EH (cell line): ENCODE measurements at regions not wholly inside any gene's neighbourhood (a gene's known extent, or its start where the extent isn't known, plus 50 kb on each side); places are given as distances from the start of the nearest gene placed in this dataset.

Experiments used
- DNase-seq: peaks from one replicate; pipeline ENCODE4 v3.0.0-alpha.2; 2015; ENCODE audit warnings: low read depth

DNA sequence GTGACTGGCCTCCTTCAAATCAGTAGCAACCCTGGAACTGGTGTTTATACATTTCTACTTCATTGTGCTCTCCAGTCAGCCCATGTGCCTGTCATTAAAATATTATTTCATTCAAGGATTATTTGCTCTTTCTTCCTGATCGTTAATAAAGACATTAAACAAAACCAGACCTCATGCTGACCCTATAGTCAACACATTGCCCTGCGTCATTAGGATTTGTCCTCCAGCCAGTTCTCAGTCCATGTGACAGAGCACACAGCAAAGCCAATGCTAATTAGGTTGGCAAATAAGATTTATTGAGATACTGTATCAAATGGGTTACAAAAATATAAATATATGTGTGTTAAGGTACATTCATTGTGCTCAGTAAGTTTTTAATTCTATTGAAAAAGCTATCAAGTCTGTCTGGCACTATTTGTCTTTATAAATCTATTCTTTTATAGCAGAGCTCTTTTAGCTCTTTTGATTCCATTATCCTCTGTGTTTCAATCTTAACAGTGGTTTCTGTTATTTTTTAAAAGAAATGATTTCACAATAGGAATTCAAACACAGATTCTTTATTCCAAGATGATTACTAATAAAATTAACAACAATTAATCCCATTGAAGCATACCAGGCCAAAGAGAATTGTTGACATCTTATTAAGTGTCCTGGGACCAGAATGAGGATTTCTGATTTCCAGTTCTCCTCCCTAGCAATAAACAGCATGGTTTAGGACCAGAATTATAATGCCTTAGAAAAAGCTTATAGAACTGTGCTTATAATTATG, 209.4 kb upstream of the RGMB start:
- DNase-seq: no peak

DNA sequence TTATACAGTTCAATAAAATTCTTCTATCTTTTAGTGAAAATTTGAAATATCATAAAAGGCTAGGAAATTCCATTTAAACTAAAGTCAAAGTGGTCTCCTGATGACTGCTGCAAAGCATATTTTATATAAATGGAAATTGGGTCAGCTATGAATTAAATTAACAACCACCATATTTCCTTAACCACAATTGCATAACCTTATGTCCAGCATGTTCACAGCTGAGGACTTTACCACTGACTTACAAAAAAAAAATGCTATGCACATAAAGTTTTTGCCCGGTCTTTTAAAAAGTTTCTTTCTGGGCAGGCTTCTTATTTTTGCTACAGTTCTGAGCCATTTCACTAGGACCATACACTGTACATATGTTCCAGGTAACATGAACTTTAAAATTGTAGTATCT, 208.6 kb upstream of the RGMB start:
- peak; percentile 57 for DNase-seq

DNA sequence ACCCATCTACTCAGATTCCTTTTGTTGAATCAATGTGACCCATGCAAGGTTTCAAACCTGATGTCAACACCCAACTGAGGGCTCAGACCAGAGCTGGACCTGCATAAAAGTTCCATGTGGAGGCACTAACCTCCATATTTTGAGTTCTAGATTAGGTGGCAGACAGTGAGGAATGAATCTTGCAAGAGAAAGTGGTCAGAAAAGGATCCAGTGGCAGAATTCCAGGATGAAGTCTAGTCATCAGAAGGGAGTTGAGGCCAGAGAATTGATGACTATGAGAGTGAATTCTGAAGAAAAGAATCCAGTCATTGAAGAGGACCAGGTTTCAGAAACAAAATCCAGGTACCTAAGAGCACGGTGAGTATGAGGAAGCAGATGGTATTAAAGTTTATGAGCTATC, 205.1 kb upstream of the RGMB start:
- peak; percentile 60 for DNase-seq

DNA sequence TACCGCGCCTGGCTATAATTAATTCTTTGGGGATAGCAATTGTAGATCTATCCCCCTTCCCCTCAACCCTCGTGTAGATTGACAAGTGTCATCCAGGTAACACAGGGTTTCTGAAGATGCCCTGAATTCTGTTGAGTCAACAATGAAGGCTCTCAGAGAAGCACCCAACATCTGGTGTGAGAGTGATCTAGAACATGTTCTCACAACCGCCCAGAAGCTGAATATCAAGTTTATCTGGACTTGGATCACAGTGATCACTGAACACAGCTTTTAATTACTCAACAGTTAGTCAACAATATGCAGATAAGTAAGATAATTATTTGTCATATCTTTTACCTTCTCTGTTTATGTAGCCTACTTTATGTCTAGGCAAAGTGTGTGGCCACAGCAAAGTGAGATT, 204.2 kb upstream of the RGMB start:
- no peak for DNase-seq

DNA sequence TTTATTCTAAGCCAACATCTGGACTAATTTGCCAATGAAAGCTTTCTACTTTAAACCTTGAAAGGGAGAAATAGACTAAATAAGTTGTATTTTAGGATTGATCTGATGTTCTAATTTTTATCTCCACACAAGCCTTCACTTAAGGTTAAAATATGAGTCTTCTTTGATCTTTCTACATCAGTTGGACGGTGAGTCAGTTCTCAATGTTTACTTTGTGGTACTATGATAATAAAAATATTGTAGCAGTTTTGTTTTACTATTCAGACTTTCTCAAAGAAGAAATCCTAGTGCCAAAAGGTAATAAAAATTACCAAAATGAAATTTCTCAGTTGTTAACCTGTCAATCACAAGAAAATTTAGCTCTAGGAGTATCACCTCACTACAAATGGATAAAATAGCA, 203.5 kb upstream of the RGMB start:
- peak; percentile 69 for DNase-seq

DNA sequence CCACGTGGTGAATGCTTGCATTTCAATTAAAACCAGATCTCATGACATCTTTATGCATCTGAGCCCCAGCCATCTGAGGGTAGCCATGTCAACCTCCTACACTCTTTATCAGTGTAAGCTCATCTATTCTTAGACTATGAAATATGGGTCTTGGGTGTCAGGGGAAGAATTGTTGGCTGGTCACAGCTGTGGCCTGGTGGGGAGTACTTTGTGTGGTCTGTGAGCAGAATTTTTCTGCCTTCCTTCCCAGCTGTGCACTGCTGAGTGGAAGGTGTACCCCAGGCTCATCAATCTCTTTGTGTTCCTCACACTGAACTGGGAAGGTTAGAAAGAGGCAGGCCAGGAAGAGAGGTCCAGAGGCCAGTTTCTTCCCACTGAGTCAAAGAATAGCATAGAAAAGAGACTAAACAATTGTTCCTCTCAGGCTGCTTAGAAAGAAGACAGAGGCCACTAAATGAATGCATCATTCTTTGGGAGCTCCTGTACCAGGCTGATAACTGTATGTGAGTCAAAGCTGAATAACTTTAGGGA, 202.7 kb upstream of the RGMB start:
- peak; percentile 55 for DNase-seq

DNA sequence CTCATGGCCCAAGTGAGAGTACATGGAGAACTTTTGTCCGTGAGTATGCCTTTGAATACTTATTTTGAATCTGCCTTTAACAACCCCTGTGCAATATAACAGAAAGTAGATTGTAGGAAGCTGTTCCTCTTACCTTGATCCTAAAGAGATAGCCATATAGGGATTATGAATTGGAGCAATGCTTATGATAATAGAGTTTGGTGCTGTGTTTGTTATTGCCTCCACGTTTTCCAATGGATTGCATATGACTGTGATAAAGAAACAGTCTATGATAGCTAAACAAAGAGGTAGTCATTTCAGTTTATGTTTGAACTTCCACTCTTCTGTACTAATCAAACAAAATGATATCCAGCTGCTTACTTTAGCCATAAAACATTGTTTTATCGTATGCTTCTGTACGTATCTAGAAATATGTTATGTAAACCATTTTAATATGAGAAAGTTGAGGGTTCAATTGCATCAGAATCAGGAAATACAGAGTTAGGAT, 199.6 kb upstream of the RGMB start:
- DNase-seq: no peak

DNA sequence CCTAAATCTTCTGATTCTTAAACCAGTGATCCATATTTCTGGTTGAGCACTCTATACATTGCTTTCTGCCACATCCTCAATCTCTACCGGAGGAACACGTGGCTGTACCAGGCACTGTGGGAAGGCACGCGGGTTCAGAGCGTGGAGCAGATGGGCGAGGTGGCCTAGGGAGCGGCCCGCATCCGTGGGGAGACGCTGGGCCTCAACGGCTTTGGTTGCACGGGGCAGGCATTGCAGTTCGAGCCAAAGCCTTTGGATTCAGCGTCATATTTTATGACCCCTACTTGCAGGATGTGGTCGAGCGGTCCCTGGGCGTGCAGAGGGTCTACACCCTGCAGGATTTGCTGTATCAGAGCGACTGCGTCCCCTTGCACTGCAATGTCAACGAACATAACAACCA, 197.2 kb upstream of the RGMB start:
- DNase-seq: no peak

DNA sequence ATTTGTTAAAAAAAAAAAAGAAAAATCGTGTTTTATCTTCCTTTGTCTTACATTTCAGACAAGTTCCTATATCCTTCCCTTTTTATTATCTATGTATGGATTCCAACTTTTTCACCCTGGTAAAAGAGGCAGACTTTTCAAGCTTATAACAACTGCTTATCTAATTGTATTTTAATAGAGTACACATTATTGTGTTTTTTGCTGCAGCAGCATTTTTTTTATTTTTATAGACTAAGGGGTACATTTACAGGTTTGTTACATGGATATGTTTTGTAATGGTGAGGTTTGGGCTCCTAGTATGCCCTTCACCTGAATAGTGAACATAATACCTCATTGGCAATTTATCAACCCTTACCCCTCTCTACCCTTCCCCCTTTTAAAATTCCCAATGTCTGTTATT, 195.0 kb upstream of the RGMB start:
- DNase-seq: no peak

DNA sequence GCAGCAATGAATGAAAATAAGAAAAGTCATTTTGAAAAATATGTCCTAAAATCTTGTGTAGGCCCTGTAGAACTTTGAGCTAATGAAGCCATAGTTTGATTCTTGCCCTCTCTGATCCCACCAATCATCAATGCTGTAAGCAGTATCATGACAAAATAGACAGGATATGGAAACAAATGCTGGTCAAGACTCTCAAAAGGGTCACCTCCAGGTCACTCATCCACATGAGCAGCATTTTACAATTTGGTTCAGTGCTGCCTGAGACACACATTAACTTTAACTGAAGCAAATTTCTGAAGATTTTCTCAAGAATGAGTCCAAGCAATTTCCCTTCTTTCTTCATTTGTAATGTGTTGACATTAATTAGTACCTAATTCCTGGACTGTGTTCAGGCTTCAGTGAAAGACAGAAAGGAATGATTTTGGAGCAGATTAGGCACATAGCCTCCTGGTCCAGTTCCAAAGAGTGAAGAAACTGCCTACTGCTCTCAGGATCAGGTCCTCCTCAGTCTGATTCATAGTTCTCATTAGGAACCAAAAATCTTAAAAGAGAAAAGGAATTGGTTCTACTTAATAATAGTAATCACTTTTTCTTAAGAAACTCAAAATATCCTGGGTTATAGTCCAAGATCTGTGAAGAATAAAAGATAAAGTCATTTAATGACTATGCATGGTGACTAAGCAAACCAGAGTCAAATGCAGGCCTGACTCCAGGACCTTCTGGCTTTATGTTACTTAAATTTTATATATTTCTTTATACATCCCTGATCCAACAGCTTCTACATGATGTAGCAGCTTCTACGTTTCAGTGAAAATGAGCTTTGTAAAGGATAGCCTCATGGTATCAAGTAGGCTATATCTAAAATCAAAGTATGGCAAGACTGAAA, 192.1 kb upstream of the RGMB start:
- peak; percentile 93 for DNase-seq

DNA sequence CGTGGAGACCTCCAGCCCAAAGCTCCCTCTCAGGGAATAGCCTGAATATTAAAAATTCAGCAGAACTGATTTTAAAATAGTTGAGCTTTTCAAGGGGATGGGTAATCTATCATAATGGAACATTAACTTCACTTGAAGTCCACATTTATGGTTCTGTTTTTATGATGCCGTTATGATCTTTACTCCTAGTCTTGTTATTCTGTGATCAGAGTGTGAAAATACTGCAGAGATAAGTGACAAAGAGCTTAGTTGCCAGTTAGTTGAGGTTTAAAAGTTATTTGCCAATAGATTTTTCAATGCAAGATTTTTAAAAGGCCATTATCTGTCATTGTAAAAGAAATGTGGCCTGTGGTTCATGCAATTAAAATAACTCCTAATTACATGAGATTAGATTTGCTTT, 189.9 kb upstream of the RGMB start:
- DNase-seq: no peak

DNA sequence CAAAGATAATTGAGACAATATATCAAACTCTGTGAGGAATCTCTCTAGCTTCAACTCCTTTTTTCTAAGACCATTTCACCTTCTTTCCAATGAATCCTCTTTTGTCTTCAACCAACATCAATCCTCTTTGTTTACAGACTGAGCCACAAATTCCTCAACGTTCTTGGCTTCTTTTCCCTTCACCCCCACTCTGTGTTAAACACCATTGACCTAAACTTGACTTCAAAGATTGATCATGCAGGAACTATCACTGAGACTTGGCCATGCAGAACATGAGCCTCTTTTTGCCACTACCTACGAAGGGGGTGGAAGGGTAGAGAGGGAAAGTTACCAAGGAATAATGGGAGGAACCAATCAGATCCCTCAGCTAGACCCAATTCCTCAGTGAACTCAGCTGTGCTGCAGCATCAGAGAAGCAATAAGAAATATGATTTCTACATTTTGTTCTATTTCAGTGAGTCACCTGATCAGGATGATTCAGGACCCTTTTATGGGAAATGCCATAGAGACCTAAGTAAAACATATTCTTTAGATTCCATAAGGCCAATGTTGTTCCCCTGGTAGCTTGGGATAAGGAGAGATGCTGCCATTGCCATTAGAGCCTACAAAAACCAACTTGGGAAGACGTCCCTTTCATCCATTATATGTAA, 187.7 kb upstream of the RGMB start:
- DNase-seq: peak; percentile 17

DNA sequence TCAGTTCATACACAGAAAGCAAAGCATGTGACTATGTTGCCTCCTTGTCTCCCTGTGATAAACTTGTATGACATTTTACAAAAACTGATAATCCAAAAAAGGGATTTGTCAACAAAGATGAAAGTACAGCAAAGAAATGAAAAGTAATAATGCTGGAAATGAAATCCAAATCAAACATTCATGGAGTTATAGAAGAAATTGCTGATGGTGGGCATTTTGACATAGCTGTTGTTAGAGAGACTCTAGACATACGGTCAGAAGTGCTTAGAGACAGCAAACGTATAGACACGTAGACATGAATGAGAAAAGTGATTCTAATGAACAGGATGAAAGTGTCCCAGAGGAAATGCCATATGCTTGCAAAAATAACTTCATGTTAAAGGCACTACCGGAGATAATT, 186.9 kb upstream of the RGMB start:
- no peak for DNase-seq

DNA sequence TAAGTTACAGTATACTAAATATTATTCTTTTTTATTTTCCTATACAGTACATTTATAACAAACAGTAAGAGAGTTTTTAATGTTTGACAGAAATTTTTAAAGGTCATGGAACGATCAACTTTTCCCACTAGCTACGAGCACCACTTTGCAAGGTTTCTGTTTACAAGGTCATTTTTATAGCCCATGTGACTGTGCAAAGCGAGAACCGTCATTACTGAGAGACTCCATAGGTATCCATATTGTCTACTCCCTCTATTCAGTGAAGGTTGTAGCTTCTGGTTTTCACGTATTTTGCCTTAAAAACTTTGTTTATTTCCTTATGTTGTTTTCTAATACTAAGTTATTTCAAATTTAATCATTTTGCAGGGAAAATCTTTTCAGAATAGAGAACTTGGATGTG, 186.3 kb upstream of the RGMB start:
- no peak for DNase-seq

DNA sequence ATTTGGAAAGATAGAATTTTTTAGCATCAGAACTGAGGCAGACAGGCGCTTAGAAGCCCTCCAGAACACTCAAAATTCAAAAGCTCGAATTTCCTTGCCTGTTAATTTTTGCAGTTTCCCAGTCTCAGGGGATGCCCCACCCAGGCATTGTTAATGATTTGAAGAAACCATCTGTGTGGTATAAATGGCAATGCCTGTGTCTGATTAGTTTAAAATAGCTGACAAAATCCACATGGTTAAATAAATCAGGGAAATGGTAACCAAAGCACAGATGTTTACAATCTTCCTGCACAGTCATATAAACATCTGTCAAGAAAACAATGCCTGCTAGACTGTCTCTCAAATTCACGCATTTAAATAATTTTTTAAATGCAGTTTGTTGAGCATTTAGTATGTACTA, 185.2 kb upstream of the RGMB start:
- DNase-seq: peak; percentile 17

DNA sequence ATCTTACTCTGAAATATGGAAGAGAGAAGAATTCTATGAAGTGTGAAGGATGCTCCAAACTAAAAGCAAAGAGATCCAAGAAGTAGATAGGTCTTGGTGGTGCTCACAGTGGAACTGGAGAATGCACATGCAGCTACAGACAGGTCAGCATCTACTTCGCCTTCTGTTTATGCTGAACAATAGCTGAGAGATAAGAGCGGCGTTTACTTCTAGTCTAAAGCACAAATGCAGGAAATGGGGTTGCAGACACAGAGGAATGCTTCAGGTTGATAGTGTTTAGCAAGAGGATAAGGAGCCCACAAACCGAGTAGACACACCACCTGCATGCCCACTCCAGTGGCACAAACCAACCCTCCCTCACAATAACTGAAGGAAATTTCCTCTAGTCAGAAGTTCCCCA, 180.0 kb upstream of the RGMB start:
- DNase-seq: no peak

DNA sequence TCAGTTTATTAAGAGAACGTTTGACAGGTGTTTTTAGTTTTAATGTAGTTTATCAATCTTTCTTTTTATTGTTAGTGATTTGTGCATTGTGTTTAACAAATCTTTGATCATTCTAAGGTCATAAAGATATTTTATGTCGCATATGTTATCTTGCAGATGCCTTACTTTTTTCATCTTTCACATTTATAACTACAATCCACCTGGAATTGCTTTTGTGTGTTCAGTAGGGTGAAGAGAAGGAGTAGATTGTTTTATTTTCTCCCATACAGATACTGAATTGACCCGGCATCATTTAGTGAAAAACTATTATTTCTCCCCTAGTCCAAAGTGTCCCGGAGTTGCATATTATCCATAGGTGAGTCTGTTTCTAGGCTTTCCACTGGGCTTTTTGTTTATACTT, 179.4 kb upstream of the RGMB start:
- no peak for DNase-seq

DNA sequence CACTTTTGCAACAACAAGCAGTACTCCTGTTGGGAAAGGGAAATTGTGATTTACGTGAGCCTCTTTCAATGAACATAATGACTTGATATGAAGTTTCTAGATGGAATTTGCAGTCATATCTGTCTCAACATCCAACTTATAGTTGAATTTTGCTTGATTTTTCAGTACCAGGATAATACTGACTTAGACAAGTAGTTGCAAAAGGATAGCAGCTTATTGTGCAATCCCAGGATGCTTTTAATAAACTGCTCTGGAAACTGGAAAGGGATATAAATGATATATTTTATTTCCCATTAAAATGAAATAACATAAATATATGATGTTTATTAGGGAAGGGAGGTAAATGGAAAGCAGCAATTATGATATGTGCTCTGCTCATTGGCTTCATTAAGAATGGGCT, 174.4 kb upstream of the RGMB start:
- DNase-seq: no peak

DNA sequence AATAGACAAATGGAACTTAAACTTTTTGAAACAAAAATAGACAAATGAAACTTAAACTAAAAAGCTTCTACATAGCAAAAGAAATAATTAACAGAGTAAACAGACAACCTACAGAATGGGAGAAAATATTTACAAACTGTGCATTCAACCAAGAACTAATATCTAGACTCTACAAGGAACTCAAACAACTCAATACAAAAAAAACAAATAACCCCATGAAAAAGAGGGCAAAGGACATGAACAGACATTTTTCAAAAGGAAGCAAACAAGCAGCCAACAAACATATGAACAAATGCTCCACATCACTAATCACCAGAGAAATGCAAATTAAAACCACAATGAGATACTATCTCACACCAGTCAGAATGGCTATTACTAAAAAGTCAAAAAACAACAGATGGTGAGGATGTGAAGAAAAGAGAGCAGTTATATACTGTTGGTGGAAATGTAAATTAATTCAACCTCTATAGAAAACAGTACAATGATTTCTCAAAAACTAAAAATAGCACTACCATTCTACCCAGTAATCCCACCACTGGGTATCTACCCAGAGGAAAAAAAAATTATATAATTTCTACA, 170.8 kb upstream of the RGMB start:
- peak; percentile 45 for DNase-seq

DNA sequence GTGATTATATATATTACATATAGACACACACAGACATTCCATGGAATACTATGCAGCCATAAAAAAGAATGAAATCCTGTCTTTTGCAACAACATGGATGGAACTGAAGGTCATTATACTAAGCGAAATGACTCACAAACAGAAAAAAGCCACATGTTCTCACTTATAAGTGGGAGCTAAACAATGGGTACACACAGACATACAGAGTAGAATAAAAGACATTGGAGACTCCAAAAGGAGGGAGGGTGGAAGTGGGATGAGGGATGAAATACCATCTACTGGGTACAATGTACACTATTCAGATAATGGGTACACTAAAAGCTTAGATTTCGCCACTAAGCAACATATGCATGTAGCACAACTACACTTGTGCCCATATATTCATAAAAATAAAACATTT, 170.0 kb upstream of the RGMB start:
- no peak for DNase-seq

DNA sequence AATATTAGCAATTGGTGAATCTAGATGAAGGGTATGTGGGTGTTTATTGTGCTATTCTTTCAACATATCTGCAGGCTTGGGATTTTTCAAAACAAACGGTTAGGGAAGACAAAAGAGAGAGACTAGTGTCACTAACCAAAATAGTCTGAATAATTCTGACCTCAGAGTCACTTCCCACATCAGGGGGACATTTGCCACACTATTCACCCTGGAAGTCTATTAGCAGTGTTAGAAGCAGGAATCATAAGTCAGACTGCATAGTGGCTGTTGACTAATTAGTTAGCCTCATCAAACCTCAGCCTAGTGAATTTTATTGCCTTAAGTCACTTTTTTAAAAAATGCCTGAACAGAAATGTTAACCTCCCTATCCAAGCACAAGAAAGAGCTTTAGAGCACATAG, 169.2 kb upstream of the RGMB start:
- peak; percentile 47 for DNase-seq

DNA sequence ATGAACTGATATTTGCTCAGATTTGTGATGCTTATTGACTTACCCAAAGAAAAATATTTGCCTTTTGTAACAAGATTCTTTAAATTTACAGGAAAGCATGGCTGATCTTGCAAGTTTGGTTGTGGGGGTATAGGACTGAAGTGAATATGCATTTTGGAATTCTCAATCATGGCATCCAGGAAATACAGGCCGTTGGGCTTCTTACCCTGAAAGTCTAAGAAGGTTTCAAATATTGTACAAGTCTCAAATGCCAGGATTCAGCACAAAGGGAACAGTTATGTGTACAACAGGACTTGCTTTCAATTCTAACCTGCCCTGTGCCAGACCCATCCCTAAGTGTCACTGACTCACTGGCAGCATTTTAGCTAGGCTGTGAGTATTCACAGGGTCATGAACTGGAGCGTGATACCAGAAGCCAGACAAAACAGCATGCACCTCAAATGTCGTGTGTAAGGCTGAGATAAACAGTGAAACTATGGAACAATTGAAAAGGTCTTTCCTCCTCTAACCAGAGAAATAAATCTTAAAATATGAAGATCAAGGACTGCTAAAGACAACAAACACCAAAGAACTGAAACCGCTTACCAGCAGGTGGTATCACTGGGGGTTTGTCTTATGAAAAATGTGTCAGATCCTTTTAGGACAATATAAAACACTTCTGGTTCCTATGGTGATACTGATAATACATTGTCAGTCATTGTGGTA, 168.6 kb upstream of the RGMB start:
- peak; percentile 44 for DNase-seq
